ENCODE measurements at regions not wholly inside any gene's neighbourhood (a gene's known extent, or its start where the extent isn't known, plus 50 kb on each side); places are given as distances from the start of the nearest gene placed in this dataset.

DNA sequence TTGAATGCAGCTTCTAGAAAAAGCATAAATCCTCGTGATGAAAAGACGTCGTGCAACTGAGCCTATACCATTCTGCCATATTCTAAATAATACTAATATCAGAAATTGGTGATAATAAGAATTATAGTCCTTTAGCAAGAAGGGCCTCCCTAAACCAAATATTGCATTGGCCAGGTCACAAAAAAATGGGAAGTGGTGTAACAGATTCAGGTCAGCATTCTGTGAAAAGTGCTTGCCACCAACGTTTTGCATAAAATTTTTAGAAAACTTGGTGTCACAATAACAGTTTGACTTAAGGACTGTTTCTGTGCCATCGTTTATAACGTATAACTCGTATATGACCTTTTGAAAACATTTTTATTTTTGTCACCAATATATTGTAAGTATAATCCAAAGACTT is 603.6 kb downstream of the CPS1 start:
- no peak overlapping the region for H3K4me3 Mint-ChIP-seq
- Histone ChIP-seq H4K20me1 (replicated peaks; ENCODE audit: insufficient read depth) (no peaks in the 10 kb centered on the region), H3F3A (replicated peaks; ENCODE audit: low read depth) (no peaks in the 10 kb centered on the region), H3K4me1 (ENCODE audit: insufficient read depth) (no peaks in the 10 kb centered on the region), H3K79me2 (replicated peaks; ENCODE audit: insufficient read depth) (no peaks in the 10 kb centered on the region), H3K4me3 (no peak overlapping the region), H3K9me2 (ENCODE audit: insufficient read depth) (no peaks in the 10 kb centered on the region), H3K4me2 (no peak overlapping the region), H3K36me3 (ENCODE audit: insufficient read depth) (no peaks in the 10 kb centered on the region), H3K27ac (ENCODE audit: low read depth) (no peak overlapping the region), H2AFZ (no peak overlapping the region), H3K27me3 (ENCODE audit: insufficient read depth) (no peaks in the 10 kb centered on the region)
- no peaks in the 10 kb centered on the region for H3K9me3 Mint-ChIP-seq
- TF ChIP-seq NANOG (IDR thresholded peaks at IDR 0.05; ENCODE audit: borderline replicate concordance) (no peak), CREB1 (CRISPR knock-in tag; IDR thresholded peaks at IDR 0.05; ENCODE audit: low read depth) (no peak), POLR2AphosphoS5 (IDR thresholded peaks at IDR 0.05; ENCODE audit: low read depth) (no peak), STAT1 (IDR thresholded peaks at IDR 0.05; ENCODE audit: unreplicated experiment) (no peak), JUNB (IDR thresholded peaks at IDR 0.05; ENCODE audit: unreplicated experiment) (no peak), ZNF114 (CRISPR knock-in tag; IDR thresholded peaks at IDR 0.05) (no peak), REST (IDR thresholded peaks at IDR 0.05; ENCODE audit: unreplicated experiment) (no peak), EZH2phosphoT487 (IDR thresholded peaks at IDR 0.05; ENCODE audit: unreplicated experiment) (no peak)
- TF ChIP-seq, protein P1, sequence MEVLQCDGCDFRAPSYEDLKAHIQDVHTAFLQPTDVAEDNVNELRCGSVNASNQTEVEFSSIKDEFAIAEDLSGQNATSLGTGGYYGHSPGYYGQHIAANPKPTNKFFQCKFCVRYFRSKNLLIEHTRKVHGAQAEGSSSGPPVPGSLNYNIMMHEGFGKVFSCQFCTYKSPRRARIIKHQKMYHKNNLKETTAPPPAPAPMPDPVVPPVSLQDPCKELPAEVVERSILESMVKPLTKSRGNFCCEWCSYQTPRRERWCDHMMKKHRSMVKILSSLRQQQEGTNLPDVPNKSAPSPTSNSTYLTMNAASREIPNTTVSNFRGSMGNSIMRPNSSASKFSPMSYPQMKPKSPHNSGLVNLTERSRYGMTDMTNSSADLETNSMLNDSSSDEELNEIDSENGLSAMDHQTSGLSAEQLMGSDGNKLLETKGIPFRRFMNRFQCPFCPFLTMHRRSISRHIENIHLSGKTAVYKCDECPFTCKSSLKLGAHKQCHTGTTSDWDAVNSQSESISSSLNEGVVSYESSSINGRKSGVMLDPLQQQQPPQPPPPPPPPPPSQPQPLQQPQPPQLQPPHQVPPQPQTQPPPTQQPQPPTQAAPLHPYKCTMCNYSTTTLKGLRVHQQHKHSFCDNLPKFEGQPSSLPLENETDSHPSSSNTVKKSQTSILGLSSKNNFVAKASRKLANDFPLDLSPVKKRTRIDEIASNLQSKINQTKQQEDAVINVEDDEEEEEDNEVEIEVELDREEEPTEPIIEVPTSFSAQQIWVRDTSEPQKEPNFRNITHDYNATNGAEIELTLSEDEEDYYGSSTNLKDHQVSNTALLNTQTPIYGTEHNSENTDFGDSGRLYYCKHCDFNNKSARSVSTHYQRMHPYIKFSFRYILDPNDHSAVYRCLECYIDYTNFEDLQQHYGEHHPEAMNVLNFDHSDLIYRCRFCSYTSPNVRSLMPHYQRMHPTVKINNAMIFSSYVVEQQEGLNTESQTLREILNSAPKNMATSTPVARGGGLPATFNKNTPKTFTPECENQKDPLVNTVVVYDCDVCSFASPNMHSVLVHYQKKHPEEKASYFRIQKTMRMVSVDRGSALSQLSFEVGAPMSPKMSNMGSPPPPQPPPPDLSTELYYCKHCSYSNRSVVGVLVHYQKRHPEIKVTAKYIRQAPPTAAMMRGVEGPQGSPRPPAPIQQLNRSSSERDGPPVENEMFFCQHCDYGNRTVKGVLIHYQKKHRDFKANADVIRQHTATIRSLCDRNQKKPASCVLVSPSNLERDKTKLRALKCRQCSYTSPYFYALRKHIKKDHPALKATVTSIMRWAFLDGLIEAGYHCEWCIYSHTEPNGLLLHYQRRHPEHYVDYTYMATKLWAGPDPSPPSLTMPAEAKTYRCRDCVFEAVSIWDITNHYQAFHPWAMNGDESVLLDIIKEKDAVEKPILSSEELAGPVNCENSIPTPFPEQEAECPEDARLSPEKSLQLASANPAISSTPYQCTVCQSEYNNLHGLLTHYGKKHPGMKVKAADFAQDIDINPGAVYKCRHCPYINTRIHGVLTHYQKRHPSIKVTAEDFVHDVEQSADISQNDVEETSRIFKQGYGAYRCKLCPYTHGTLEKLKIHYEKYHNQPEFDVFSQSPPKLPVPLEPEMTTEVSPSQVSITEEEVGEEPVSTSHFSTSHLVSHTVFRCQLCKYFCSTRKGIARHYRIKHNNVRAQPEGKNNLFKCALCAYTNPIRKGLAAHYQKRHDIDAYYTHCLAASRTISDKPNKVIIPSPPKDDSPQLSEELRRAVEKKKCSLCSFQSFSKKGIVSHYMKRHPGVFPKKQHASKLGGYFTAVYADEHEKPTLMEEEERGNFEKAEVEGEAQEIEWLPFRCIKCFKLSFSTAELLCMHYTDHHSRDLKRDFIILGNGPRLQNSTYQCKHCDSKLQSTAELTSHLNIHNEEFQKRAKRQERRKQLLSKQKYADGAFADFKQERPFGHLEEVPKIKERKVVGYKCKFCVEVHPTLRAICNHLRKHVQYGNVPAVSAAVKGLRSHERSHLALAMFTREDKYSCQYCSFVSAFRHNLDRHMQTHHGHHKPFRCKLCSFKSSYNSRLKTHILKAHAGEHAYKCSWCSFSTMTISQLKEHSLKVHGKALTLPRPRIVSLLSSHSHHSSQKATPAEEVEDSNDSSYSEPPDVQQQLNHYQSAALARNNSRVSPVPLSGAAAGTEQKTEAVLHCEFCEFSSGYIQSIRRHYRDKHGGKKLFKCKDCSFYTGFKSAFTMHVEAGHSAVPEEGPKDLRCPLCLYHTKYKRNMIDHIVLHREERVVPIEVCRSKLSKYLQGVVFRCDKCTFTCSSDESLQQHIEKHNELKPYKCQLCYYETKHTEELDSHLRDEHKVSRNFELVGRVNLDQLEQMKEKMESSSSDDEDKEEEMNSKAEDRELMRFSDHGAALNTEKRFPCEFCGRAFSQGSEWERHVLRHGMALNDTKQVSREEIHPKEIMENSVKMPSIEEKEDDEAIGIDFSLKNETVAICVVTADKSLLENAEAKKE (CRISPR knock-in tag; IDR thresholded peaks at IDR 0.05), result no peak
- H3K36me3 Mint-ChIP-seq (ENCODE audit: low read depth), result no peaks in the 10 kb centered on the region
- ATAC-seq, result no peak
- H3K27ac Mint-ChIP-seq, result no peak overlapping the region
- H3K27me3 Mint-ChIP-seq (ENCODE audit: insufficient read depth, low read depth, poor library complexity), result no peaks in the 10 kb centered on the region
- H3K4me1 Mint-ChIP-seq, result no peaks in the 10 kb centered on the region
- no peak for DNase-seq (ENCODE audit: low spot score)

Measured in GM23338 (cell line).